Activated CD4-positive, CD25-positive, alpha-beta regulatory T cell treated with anti-CD3 and anti-CD28 coated beads, Interleukin-2, amount 50 U/mL, for 16 hours (primary cell): ENCODE measurements at regions not wholly inside any gene's neighbourhood (a gene's known extent, or its start where the extent isn't known, plus 50 kb on each side); places are given as distances from the start of the nearest gene placed in this dataset.
"Not testable (repeated sequence)": the region's sequence is repeated elsewhere in the genome, so short reads cannot be mapped to it uniquely, and the experiment has no call there.

Experiments
- DNase-seq: peaks from one replicate; pipeline ENCODE4 v3.0.0-alpha.2; 2020; ENCODE audit warnings: low read depth, low spot score

GRCh38 chr4:177239477-177239876 lies 70.2 kb upstream of the NEIL3 start:
- DNase-seq, result no peak

DNA sequence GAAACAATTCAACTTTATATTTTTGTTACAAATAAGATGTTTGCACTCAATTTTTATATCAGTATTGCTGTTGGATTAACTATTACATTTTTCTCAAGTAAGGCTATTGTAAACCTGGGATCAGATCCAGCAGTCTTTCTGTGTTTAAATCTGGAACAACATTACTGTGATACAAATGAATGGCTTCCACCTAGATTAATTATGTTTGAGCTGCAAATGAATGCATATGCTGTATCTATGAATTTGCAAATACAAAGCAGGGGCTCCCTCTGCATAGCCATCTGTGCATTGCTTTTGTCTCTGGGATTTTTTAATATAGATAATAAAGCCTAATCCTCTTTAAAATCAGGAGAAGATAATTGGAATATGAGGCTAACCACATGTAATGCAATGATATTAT lies 69.8 kb upstream of the NEIL3 start:
- no peak for DNase-seq

DNA sequence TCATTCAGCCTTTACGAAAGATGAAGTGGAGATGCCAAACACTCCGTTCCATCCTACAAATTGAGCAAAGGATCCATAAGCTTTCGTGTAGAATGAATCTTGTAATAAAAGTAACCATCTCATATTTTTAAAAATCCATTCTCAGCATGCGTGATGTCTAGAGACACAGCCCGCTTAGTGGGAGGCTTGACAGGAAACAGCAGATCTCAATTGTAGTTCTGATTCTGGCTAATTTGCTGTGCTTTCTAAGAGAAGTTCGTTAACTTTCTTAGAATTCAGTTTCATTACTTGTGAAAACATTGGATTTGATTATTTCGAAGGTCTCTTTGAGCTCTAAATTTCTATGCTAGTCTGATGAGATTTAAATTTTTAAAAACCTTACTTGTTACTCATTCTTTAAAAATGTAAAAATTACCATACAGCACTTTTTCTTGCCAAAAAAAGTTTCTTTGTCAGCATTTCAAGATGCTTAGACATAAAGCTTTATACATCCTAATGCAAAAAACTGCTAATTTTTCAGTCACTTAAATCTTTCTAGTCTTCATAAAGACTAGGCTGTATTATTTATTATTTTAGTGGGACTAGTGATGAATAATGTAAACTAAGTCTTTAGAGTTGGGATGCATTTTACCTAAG lies 66.9 kb upstream of the NEIL3 start:
- no peak for DNase-seq

DNA sequence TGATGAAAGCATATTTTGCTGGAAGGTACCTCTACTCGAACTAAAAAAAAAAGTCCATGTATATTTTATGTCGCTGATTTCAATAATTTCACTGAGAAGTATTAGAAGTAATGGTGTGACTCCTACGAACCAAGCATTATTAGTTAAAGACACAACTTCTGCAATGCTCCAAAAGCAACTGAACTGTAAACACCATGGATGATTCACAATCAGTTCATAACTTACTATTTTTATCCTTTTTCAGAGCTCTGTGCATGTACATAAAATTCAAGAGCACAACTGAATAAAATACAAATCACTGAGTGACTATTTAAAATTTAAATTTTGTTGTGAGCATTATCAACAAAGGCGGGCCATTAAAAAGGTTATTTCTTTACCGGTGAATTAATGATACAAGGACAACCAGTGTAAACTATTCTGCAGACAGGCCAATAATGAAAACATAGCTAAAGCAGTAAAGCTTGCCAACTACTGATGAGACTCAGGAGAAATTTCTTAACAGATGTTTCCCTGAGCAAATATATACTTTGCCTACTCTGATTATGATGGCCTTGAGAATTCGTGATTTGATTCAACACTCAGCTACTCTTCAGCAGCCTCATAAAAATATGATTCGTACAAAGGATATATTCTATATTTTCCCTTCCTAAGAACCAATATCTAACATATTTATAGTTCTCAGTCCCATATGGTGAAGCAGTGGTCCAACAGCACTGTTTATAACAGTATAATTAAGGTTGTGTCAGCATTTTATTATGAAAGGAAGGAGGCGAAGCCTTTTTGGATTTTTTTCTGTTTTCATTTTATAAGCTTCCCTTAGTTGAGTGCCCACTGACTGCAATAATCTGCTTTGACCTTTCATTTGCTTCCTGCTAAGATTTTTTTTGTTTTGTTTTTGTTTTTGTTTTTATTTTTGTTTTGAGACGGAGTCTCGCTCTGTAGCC lies 62.8 kb upstream of the NEIL3 start:
- DNase-seq, result no peak

DNA sequence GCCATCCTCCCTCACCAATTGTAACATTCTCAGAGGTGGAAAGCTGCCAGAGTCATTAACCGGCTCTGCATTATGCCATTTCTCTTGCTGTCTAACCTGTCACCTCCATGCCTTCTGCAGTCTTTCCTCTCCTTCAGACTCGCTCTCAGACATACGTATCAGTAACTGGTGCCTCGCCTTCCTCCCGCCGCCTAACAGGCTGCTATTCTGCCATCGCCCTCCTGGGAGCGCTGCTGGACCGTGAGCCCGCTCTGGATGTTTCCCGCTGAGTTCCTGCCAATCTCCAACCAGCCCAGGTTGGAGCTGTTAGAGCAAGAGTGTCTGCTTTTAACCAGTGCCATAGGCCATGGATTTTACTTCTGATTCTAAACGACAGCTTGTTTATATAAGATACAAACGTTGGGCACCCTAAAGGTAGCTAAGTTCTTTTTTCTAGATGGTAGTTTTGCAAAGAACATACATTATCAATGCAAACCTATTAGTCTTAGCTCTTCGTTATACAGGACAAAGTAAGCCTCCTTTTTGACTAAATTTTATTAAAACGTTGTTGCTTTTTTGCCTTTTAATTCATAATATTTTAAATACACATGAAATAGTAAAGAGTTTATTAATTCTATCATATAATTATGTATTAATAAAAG lies 59.5 kb upstream of the NEIL3 start:
- peak; percentile 24 for DNase-seq

- no peak for DNase-seq
Observed at GRCh38 chr4:177251237-177251636, 58.4 kb upstream of the NEIL3 start.

DNA sequence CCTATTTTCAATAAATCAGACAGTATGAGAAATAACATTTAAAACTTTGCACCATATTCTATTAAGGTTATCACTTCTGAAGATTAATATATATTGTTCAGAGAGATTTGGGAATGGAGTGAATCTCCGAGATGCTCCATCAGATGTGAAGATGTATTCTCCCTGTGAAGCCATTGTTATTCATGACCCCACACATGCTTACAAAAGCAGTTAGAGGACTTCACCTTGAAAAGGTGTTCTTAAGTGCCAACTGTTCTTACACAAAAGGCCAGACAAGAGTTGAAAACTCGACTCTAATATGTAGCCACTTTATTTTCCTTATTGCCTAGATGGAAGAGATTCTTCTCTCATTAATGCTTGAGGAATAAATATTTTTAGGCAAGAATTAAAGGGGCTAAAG lies 54.3 kb upstream of the NEIL3 start:
- DNase-seq, result no peak

DNA sequence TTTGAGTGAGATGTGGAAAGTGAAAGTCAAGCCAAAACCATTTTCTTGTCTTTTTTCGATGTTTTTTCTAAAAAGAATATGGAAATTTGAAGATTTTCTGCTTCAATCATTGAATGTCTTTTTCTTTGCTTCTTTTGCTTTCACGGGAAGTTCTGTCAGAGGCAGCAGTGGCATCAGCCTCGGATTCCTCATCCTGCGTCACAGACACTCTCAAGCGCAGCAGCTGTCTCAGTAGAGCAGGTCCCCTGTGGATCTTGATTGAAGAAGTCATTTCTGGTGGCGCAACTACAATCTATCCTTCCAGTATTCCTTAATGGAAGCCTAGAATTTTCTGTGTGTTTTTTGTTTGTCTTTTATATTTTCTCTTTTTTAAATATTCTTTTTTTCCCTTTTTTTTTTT lies 52.7 kb upstream of the NEIL3 start:
- DNase-seq, result no peak

DNA sequence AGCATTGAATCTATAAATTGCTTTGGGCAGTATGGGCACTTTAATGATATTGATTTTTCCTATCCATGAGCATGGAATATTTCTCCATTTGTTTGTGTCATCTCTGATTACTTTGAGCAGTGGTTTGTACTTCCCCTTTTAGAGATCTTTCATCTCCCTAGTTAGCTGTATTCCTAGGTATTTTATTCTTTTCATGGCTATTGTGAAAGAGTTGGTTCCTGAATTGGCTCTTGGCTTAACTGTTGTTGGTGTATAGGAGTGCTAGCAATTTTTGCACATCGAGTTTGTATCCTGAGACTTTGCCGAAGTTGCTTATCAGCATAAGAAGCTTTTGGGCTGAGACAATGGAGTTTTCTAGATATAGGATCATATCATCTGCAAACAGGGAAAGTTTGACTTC lies 50.2 kb upstream of the NEIL3 start:
- DNase-seq, result not testable (repeated sequence)
